ENCODE measurements at regions not wholly inside any gene's neighbourhood (a gene's known extent, or its start where the extent isn't known, plus 50 kb on each side); places are given as distances from the start of the nearest gene placed in this dataset.

GRCh38 chr10:53430974-53431373 lies 658.4 kb upstream of the MBL2 start:
- BruUV-seq (replicated peaks): no TSS peak
- Mint-ChIP-seq H3K27me3 (ENCODE audit: unreplicated experiment) (no peaks in the 10 kb centered on the region), H3K4me3 (ENCODE audit: low read depth, unreplicated experiment) (no peak overlapping the region), H3K27ac (ENCODE audit: unreplicated experiment) (no peak overlapping the region), H3K4me1 (ENCODE audit: low read depth, unreplicated experiment) (no peaks in the 10 kb centered on the region), H3K9me3 (ENCODE audit: low read depth, unreplicated experiment) (peaks cover 2% of the 10 kb centered on the region), H3K36me3 (ENCODE audit: insufficient read depth, unreplicated experiment) (no peaks in the 10 kb centered on the region)
- no peak for DNase-seq
- TF ChIP-seq CTCF (IDR thresholded peaks at IDR 0.05; ENCODE audit: unreplicated experiment): no peak
- intact Hi-C loops (cut with micrococcal nuclease; ENCODE audit: unreplicated experiment): no loop called here
- CTCF ChIA-PET: no interaction called here

- peaks cover 2% of the 10 kb centered on the region for H3K9me3 Mint-ChIP-seq (ENCODE audit: low read depth, unreplicated experiment)
- no peaks in the 10 kb centered on the region for H3K36me3 Mint-ChIP-seq (ENCODE audit: insufficient read depth, unreplicated experiment)
- BruUV-seq (replicated peaks): no TSS peak
- CTCF ChIA-PET: no interaction called here
- no peaks in the 10 kb centered on the region for H3K4me1 Mint-ChIP-seq (ENCODE audit: low read depth, unreplicated experiment)
- intact Hi-C loops (cut with micrococcal nuclease; ENCODE audit: unreplicated experiment): no loop called here
- H3K4me3 Mint-ChIP-seq (ENCODE audit: low read depth, unreplicated experiment): no peak overlapping the region
- no peak for DNase-seq
- TF ChIP-seq CTCF (IDR thresholded peaks at IDR 0.05; ENCODE audit: unreplicated experiment): no peak
- H3K27ac Mint-ChIP-seq (ENCODE audit: unreplicated experiment): no peak overlapping the region
- H3K27me3 Mint-ChIP-seq (ENCODE audit: unreplicated experiment): no peaks in the 10 kb centered on the region
Observed at GRCh38 chr10:53430127-53430891, 657.7 kb upstream of the MBL2 start.

GRCh38 chr10:53422223-53422888 lies 649.8 kb upstream of the MBL2 start:
- no peaks in the 10 kb centered on the region for H3K27me3 Mint-ChIP-seq (ENCODE audit: unreplicated experiment)
- peaks cover 2% of the 10 kb centered on the region for H3K9me3 Mint-ChIP-seq (ENCODE audit: low read depth, unreplicated experiment)
- no peak overlapping the region for H3K27ac Mint-ChIP-seq (ENCODE audit: unreplicated experiment)
- H3K4me1 Mint-ChIP-seq (ENCODE audit: low read depth, unreplicated experiment): no peaks in the 10 kb centered on the region
- H3K36me3 Mint-ChIP-seq (ENCODE audit: insufficient read depth, unreplicated experiment): no peaks in the 10 kb centered on the region
- TF ChIP-seq CTCF (IDR thresholded peaks at IDR 0.05; ENCODE audit: unreplicated experiment): no peak
- CTCF ChIA-PET: no interaction called here
- intact Hi-C loops (cut with micrococcal nuclease; ENCODE audit: unreplicated experiment): no loop called here
- DNase-seq: no peak
- no TSS peak for BruUV-seq (replicated peaks)
- no peak overlapping the region for H3K4me3 Mint-ChIP-seq (ENCODE audit: low read depth, unreplicated experiment)

GRCh38 chr10:53412651-53413050 lies 640.1 kb upstream of the MBL2 start:
- no peaks in the 10 kb centered on the region for H3K36me3 Mint-ChIP-seq (ENCODE audit: insufficient read depth, unreplicated experiment)
- DNase-seq: no peak
- CTCF ChIA-PET: no interaction called here
- H3K27ac Mint-ChIP-seq (ENCODE audit: unreplicated experiment): no peak overlapping the region
- intact Hi-C loops (cut with micrococcal nuclease; ENCODE audit: unreplicated experiment): no loop called here
- TF ChIP-seq CTCF (IDR thresholded peaks at IDR 0.05; ENCODE audit: unreplicated experiment): no peak
- no peak overlapping the region for H3K4me3 Mint-ChIP-seq (ENCODE audit: low read depth, unreplicated experiment)
- H3K27me3 Mint-ChIP-seq (ENCODE audit: unreplicated experiment): no peaks in the 10 kb centered on the region
- peaks cover 2% of the 10 kb centered on the region for H3K9me3 Mint-ChIP-seq (ENCODE audit: low read depth, unreplicated experiment)
- no peaks in the 10 kb centered on the region for H3K4me1 Mint-ChIP-seq (ENCODE audit: low read depth, unreplicated experiment)
- no TSS peak for BruUV-seq (replicated peaks)

Data from Calu3 (cell line).